Activated CD8-positive, alpha-beta memory T cell treated with anti-CD3 and anti-CD28 coated beads, Interleukin-2, amount 50 U/mL, for 4 hours (primary cell): ENCODE measurements at regions not wholly inside any gene's neighbourhood (a gene's known extent, or its start where the extent isn't known, plus 50 kb on each side); places are given as distances from the start of the nearest gene placed in this dataset.

Source experiments
- DNase-seq: peaks from one replicate; pipeline ENCODE4 v3.0.0-alpha.2; 2020

GRCh38 chr12:47558625-47559345 is 147.0 kb downstream of the RPAP3 start:
- no peak for DNase-seq

- DNase-seq, result no peak
Measured at GRCh38 chr12:47557386-47557785, 148.4 kb downstream of the RPAP3 start.

DNA sequence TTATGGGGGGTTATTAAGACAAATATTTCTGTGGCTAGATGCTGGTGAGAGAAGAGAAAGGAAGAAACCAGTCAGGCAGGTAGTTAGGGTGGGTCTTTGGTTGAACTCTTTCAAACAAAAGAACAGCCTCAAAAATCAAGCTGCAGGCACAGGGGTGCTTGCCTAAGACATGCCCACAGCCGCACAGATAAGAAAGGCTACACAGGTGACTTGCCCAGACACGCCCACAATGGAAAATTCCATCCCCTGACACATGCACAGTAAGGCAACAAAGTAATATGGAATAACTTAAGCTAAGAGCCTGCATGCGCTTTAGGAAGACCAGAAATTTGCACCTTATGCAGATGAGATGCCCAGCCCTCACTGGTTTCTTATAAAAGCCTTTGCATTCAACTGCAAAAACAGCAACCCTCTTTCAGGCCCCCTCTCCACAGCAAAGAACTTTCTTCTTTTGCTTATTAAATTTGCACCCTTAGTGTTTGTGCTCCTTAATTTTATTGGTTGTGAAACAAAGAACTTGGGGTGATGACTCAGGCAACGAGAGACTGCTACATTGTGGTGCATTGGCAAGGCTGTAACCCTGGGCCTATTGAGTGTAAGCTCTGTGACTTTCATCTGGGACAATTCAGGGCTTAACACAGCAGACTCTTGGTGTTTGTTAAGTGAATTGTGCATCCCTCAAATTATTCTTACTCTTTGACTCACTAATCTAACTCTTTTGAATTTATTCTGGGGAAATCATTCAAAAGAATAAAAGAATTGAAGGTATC is 149.4 kb downstream of the RPAP3 start:
- DNase-seq, result no peak

DNA sequence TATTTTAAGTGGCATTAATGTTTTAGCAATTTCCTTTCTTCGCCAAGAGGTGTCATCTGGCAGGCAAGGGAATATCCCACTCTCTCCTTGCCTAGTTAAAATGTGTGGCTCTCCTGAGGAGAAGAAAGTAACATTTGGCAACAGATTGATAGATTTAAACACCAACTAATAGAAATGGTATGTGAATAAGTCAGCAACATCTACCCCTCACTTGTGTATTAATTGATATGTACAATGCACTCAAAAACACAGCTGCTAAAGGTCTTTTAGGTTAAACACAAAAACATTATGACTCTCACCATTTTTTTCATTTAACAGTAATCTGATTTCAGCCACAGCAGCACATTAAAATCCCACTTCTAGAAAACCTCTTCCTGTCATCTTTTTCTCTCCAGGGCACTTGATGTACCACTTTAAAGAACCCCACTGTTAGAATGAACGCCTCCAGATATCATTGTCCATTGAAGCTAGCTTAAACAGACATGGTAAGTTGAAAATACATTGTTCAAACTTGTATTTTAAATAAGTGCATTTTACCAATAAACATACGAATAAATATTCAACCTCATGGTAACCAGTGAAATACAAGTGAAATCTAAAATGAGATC is 151.7 kb downstream of the RPAP3 start:
- no peak for DNase-seq

- no peak for DNase-seq
Measured at GRCh38 chr12:47553266-47553665, 152.6 kb downstream of the RPAP3 start.

GRCh38 chr12:47551426-47551851 is 154.4 kb downstream of the RPAP3 start:
- DNase-seq, result no peak

DNA sequence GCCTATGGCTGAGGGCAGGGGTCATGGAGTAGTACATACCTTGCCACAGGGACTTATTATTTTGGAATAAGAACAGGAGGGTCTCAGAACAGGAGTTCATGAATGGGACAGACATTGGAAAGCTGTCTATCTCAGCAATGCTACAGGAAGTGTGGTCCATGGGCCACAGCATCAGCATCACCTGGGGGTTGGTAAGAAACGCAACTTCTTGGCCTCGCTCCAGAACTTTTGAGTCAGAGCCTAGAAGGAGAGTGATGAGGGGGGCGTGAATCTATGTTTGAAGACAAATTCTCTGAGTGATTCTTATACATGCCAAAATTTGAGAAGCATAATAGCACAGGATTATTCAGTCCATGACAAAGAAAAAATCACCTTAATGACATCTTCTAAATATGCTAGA is 156.6 kb downstream of the RPAP3 start:
- DNase-seq, result no peak

- no peak for DNase-seq
Measured at GRCh38 chr12:47548401-47548800, 157.4 kb downstream of the RPAP3 start.

DNA sequence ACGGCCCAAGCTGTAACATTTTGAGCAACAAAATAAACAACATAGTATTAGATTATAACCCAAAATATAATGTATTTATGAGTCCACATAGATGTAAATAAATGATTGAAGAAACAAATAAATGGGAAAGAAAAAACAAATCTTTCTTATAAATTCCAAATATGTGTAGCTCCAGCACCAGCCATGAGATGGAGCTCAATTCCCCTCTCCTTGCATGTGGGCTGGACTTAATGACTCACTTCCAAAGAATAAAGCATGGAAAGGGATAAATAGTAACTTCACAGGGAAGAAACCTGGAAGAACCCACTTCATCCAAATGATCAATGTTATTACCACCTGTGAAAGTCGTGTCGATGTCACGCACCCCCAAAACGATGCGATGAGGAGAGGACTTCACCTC is 158.8 kb downstream of the RPAP3 start:
- no peak for DNase-seq

DNA sequence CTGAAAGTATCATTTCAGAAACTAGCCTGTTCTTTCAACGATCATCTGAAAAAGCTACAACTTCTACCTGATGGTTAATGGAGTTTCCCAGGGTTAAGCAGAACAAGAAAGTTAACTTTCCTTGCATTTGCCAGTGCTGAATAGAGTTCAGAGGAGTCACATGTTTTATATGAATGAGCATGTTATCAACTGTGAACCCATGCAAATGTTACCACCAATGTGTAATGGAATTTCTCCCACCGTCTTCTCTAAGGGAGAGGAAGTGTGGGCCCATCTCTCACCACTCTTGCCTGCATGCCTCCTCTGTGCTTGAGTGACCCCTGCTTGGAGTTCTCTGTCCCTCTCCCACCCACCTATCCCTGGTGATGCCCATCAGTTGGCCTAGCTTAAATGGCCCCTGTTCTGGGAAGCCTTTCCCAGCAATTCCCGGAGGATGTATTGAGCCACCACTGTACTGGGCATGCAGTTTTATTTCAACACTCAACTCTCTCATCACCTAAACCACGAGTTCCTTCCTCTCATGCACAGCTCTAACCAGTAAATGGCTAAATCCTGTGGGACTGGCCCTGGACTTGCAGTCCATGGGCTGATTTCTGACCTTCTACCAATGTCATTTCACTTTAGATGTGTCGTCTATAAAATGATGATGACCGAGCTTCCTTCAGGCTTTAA is 159.8 kb downstream of the RPAP3 start:
- no peak for DNase-seq

GRCh38 chr12:47534695-47535094 is 171.1 kb downstream of the RPAP3 start:
- no peak for DNase-seq

GRCh38 chr12:47530050-47530449 is 175.8 kb downstream of the RPAP3 start:
- DNase-seq, result no peak

- no peak for DNase-seq
Measured at GRCh38 chr12:47527816-47528215, 178.0 kb downstream of the RPAP3 start.

DNA sequence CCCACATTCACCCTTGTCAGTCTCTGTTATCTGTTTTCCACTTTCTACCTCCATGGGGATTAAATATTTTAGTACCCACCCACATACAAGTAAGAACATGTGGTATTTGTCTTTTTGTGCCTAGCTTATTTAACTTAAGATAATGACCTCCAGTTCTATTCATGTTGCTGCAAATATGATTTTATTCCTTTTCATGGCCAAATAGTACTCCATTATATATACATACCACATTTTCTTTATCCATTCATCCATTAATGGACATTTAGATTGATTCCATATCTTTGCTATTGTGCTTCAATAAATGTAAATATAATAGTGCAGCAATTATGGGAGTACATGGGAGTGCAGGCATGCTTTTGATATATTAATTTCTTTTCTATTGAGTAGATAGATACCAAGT is 185.8 kb downstream of the RPAP3 start:
- no peak for DNase-seq

DNA sequence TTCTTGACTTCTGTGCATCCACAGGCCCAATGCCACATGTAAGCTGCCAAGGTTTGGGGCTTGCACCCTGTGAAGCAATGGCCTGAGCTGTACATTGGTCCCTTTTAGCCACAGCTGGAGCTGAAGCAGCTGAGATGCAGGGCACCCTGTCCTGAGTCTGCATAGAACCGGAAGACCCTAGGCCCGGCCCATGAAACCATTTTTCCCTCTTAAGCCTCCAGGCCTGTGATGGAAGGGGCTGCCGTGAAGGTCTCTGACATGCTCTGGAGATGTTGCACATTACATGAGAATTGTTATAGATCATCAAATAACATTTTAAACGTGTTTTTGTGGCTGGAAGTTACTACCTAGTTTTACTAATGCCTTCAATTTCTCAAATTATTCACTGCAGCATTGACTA is 188.7 kb downstream of the RPAP3 start:
- no peak for DNase-seq

DNA sequence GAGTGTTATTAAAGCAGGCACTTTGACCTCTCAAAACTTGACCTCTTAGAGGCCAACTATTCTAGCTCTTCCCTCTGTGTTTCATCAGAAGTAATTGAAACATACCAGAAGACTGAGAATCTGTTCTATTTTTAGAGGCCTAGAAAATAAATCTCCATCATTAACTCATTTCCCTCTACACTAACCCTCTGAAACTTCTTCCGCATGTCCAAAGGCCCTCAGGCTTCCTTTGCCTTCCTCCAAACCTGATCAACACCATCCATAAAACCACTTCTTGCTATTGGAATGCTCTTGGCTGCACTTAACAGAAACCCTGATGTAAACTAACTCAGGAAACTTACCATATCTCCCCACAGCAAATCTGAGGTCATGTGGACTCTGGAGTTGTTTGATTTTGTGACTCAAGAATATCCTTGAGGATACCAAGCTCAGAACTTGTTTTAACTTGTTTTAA is 196.4 kb downstream of the RPAP3 start:
- DNase-seq, result no peak

GRCh38 chr12:47507221-47507620 is 198.6 kb downstream of the RPAP3 start:
- DNase-seq, result no peak

- no peak for DNase-seq
Measured at GRCh38 chr12:47504775-47505446, 200.9 kb downstream of the RPAP3 start.

- DNase-seq, result no peak
Measured at GRCh38 chr12:47493801-47494200, 212.0 kb downstream of the RPAP3 start.

GRCh38 chr12:47491516-47492305 is 214.1 kb downstream of the RPAP3 start:
- DNase-seq, result no peak

DNA sequence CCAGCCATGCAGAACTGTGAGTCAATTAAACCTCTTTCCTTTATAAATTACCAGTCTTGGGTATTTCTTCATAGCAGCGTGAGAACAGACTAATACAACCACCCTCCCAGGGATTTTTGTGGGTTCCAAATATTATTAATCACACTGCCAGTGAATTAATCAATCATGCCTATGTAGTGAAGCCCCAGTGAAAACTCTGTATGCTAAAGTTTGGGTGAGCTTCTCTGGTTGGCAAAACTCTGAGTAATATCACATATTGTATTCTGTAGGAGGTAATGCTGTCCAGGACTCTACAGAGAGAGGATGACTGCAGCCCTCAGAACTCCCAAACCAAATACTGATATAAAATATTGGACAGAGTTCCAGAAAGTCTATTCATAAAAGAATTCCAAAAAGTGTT is 216.9 kb downstream of the RPAP3 start:
- no peak for DNase-seq

DNA sequence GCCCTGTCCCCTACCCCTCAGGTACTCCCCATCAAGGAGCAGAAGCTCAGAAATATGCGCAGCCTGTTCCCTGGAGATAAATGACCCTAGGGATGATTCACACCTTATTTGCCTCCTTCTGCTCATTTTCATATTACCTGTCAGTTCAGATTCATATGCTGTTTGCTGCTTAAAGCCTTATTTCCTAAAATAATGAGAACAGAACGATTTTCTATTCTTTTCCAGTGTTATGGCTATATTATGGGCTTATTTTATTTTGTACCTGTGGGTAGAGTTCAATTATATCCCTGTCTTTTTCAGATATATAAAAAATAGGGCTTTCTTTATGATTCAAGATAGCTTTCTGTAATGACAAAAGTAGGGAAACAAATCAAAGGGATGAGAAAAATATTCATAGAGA is 224.8 kb downstream of the RPAP3 start:
- no peak for DNase-seq
